ENCODE measurements at regions not wholly inside any gene's neighbourhood (a gene's known extent, or its start where the extent isn't known, plus 50 kb on each side); places are given as distances from the start of the nearest gene placed in this dataset.
A peak's percentile ranks its signal among the peaks of the same experiment; 100 is the strongest.

DNA sequence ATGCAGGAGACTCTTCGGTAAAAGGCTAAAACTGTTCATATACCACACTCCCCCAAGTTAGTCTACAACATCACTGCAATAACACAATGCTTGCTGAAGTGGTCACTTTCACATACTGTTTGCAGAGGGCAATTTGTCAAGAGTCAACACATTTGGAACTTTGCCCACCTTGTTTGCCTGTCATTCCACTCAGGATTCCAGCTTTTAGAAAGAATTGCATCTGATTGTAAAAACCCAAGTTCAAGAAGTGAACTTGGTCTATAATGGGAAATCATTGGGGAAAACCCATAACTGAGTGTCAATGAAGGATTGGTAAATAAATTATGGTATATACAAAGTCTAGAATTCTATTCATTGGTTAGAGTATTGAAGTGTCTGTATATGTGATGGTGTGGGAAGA, 120.5 kb downstream of the GADD45G start:
- no peak for DNase-seq

DNA sequence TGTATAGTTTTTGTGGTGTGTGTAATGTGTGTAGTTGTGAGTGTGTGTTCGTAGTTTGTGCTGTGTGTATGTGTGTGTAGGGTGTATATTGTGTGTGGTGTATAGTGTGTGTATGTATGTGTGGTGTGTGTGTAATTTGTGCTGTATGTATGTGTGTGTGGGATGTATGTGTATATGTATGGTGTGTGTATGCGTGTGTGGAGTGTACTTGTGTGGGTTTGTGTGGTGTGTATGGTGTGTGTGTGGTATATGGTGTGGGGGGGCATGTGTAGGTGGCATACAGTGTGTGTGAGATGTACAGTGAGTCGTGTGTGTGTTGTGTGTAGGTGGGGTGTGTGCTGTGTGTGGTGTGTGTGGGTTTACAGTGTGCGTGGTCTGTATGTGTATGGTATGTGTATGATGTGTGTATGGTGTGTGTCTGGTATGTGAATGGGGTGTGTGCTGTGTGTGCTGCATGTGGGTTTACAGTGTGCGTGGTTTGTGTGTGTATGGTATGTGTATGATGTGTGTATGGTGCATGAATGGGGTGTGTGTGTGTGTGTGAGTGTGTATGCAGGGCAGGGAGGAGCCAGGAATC, 125.2 kb downstream of the GADD45G start:
- DNase-seq: no peak

DNA sequence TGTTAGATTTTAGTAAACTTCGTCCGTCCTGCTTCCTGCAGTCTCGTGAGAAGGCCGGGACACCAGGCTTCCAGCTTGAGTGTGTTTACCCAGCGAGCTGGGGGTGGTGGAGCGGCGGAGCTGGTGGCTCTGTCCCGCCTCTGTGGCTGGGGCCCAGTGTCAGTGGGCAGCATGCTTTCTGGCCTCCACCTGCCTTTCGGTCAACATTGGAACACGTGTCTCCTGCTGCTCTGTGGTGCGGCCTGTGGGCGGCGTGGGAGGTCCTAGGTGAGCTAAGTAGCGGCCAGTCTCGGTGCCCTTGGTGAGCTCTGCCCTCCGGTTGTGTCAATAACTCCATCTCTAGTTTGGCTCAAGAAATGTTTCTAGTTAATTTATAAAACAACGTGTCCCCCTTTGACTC, 125.9 kb downstream of the GADD45G start:
- no peak for DNase-seq

DNA sequence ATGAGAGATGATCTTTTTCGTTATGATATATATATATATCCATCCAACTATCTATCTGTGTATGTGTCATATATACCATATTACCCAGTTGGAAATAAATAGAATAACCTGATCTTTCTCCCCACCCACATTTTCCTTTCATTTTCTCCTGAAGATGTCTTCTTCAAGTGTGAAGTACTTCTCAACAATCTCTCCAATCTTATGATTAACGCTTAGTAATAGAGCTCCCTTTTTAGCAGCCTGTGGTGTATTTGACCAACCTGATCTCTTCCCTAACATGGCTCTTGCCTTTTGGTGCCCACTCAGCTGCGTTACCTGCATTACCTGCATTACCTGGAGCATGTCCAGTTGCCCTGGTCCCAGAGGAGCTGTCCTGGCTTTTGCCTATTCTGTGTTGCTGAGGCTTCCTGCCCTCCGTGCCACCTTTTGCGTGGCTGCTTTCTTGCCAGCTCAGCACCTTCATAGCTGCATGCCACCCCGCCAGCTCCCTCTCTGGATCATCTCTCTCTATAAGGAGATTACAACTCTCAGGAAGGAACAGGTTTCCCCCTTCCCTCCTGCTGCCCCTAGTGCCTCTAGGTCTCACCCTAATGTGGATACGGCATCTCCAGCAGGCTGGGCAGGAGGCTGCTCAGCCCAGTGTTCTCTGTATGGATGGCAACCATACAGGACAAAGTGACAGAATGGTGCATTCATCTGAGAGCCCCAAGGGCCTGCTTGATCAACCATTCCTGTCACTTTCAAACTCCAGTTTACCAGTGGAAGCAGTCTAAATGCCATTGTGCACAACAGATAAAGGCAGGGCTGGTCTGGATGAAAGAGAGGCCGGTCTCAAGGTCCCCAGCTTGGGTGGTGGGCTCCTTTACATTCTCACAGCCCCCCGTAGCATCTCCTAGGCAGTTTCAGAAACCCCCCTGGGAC, 126.7 kb downstream of the GADD45G start:
- DNase-seq: no peak

DNA sequence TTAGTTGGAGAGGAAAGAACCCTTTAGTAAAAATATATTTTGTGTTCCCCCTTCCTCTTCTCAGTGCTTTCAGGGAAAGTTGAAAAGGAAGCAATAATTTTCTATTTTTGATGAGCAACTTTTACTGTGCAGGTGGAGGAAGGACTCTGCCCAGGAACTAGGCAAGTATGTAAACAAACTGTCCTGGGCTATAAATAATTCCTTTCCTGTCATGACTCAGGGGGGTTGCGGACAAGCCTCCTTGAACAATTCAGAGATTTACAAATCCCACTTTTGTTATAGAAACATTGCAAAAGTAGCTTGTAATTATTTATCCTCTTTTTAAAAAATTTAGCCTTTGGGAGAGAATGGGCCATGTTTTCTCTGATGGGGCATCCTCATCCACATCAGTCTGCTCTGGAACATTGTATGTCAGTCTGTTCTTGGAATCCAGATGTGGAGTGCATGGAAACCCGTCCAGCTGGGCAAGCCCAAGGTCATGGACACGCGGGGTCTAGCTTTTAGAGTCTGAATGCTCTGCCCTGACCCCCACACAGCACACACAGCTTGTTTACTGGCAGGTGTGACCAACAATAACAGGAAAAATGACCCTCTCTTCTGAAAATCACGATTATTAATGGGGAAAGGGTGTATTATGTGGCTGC, 127.6 kb downstream of the GADD45G start:
- no peak for DNase-seq

DNA sequence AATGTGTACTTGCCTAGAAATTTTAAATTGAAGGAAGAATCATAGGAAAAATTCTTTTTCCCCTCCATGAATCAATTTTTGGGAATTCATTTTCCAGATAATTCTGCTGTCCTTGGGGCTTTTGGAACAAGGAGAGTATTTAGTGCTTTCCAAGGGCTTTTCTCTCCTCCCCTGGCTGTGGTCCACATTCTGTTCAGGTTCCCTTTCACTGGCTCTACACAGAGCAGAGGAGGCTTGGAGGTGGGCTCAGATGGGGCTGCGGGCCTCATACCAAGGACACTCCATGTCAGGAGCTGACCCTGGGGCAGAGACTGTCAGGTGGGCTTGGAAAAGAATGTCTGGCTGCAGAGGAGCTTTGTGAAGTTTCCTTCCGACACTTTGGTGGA, 128.1 kb downstream of the GADD45G start:
- no peak for DNase-seq

DNA sequence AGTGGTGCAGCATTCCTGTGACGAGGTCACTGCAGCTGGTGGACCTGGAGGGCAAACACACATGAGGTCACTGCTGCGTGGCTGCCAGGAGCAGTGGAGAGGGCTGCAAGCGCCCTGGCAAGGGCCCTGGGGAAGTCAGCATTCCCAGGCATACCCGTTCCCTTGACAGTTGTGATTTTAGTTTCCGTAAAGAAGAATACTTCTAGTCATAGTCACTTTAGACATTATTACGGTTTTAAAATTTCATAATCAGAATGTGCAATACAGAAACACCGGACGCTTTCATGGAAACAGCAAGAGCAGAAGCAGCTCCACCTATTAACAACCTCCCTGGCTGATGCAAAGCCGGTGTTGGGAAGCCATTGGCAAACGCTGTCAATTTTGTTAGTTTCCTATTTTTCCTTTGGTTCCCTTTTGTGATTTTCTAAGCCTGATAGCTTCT, 129.8 kb downstream of the GADD45G start:
- no peak for DNase-seq

DNA sequence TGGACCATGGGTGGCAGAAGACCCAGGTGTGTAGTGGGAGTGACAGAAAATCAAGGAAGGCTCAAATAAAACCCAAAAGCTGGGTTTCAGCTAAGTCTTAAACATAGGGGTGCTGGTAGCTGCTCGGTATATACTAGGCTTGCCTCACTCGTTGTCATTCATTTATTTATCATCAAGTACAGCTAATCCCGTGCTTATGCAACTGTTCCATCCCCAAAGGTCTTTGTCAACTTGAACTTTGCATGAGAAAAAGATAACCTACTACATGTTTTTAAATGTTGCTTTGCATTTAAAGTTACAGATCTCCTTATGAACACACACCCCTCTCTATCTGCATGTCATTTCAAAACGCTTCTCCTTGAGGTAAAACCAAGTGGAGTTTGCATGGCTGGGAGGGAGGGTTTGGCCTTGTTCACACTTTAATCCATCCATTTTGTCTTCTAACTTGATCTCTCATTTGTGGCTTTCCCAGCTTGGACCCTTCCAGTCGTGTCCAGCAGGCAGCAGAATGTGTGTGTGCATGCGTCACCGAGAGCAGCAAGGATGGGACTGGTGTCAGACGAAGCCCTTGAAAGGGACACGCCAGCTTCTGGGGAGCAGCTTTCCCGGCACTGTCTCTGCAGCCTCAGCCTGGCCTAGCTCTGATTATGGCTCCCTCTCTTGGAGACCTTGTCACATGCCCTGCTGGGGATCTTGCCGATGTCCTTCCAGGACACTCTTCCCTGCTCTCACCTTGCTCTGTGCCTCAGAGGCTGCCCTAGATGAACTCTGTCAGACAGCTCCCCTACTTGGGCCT, 133.5 kb downstream of the GADD45G start:
- DNase-seq: no peak

DNA sequence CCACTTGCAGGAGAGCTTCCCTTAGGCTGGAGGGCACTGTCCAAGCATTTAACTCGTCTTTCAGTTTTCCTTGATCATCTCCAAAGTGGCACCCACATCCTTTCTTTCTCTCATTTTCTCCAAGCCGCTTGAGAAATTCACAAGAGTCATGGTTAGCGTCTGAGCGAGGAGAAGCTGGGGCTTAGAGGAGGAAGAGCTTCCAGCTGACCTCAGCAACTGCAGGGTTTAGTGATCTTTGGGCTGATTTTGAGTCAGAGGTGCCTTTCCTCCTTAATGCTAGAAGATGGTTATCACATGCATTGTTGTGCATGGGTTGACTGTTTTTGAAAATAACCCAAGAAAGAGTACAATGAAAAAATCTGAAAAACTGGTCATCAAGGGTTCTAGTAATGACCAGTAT, 134.7 kb downstream of the GADD45G start:
- DNase-seq: peak; percentile 16

DNA sequence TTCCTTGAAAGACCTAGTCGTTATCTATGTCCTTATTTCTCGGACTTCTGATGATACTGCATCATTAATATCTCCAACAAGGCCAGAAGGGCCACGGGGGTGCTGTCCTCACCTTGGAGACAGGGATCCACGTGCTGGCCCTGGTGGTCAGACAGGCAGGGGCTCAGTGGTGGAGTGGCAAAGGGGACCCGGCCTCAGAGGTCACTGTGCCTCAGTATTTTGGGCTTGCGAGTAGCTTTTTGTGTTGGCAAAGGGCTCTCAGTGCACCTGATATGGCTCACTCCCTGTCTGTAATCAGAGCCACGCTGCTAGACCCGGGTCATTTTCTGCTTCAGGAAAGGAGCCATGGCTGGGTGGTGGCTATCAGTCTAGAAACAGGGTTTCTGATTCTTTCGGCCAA, 135.1 kb downstream of the GADD45G start:
- DNase-seq: no peak

DNA sequence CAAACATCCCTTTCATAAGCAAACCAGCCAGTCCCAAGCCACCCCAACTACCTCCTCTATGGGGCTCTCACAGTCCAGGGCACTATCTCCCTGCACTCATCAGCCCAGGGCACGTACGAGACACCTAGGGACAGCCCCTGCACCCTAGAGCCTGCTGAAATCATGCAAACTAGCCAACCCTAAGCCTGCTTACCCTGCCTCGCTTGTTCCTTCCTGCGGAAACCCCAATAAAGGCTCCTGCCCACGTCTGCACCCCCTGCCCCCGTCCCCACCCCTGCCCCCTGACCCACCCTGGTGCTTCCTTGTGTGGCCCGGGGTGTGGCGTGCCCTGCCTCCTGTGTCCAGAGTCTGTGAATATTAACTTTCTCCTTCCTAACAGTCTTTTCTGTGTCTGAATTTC, 135.9 kb downstream of the GADD45G start:
- DNase-seq: peak; percentile 51

DNA sequence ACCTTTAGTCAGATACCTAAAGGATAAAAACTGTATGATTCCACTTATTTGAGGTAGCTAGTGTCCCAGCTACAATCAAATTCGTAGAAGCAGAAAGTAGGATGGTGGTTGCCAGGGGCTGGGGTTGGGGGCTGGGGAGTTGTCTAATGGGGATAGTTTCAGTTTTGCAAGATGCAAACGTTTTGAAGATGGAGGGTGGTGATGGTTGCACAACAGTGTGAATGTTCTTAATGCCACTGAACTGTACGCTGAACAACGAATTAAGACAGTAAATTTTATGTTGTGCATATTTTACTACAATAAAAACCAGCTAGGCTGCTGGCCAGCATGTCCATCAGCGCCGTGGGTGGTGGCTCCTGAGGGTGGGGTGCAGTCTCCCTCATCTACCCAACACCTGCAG, 137.8 kb downstream of the GADD45G start:
- peak; percentile 30 for DNase-seq

DNA sequence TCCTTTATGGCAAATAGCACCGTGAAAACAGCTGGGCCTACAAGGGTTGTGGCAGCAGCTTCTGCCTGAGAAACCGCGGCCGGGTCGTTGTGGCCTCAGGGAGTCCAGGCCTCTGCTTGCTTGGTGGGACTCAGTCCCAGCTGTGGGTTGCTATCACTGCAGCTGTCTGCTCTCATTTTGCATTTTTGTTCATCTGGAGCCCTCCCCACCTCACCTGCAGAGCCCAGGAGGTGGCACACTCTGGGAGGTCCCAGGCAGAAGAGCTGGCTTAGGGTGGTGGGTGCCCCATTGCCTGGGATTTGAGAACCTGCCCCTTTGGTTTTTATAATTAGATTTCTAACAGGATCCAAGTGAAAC, 138.4 kb downstream of the GADD45G start:
- no peak for DNase-seq

DNA sequence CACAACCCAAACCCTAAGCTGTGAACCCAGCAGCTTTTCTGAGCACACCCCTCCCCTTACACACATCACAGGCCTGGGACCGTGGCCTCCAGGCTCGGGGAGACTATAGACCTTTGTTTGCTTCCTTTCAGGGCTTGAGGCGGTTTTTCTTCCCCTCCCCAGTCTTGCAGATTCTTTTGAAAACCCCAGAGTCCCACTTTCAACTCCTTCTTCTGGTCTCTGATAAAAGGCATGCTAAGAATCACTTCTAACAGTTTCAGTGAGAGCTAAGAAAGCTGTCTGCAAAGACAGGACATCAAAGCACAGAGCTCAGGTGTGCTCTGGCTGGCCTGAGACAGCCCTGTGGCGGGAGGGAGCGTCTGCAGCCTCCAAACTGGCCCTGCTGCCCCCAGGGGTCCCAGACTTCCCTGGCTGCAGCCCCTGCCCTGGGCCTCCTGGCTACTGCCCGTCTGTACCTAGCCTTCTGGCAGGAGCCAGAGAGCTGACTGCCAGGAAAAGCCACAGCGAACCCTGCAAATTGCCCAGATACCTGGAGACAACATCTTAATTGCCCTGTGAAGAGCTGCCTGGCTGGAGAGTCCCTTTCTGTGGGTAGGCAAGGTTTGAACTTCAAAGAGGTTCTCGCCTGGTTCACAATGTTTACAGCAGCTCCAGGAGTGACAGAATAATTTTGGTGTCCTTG, 138.9 kb downstream of the GADD45G start:
- peak; percentile 77 for DNase-seq

DNA sequence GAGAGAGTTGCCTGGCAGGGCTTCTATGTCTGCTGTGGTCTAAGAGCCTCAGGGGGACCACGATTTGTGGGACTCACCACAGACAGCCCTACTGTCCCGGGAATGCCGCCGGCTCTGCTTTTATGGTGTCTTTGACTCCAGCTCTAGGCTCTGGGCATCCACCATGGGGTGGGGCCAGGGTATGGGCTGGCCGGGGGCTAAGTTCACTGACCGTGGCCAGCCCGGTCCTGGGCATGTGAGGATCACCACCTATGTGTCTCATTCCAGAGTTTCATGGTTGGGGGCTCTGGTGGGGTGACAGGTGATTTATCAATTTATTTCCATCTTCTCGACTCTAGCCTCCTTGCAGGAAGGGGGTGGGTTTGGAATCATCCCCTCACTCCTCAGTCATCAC, 139.4 kb downstream of the GADD45G start:
- no peak for DNase-seq

DNA sequence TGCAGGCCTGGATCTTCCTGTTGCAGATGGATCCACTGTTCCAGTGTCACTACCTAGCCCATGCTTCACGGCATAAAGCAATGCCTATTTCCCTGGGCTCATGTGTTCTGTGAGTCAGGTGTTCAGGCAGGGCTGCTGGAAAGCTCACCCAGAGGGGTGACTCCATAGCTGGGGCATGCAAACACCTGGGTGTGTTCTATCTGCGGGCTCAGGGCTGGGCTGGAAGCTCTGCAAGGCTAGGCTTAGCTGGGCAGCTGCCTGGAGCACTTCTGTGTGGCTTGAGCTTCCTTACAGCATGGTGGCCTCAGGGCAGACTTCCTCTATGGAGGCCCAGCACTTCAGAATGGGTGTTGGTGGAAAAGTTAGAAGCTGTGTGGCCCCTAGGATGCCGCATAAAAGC, 139.9 kb downstream of the GADD45G start:
- DNase-seq: no peak

DNA sequence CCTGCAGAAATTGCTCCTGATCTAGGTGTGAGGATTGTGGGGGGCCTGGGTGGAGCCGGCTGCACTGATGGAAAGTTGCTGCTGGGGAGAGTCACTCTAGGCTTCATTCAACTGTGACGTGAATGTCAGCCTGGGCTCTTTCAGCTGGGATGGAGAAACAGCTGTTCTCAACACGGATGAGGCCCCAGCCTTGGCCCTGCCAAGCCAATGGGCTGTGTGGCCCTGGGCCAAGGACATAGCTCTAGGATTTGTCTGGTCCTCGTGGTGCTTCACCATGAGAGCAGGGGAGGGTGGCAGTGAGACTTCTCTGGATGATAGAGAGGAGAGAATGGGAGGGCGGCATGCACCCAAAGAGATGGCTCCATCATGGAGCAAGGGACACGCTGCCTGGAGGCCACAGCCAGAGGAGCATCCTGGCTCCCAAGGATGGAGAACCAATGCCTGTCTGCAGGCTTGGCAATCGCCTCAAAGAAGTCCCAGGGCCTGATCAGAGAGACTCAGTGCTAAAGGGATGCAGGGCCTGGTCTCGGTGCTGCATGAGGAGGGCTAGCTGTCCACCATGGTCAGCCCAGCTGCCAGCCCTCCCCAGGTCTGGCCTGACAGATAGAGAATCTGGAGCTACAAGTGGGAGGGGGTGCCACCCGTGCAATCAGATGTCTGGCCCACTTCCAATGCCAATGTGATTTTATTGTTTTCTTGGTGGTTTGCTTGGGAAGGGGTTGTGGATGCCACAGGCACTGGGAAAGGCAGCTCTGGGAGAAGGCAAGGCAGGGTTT, 141.0 kb downstream of the GADD45G start:
- DNase-seq: no peak

DNA sequence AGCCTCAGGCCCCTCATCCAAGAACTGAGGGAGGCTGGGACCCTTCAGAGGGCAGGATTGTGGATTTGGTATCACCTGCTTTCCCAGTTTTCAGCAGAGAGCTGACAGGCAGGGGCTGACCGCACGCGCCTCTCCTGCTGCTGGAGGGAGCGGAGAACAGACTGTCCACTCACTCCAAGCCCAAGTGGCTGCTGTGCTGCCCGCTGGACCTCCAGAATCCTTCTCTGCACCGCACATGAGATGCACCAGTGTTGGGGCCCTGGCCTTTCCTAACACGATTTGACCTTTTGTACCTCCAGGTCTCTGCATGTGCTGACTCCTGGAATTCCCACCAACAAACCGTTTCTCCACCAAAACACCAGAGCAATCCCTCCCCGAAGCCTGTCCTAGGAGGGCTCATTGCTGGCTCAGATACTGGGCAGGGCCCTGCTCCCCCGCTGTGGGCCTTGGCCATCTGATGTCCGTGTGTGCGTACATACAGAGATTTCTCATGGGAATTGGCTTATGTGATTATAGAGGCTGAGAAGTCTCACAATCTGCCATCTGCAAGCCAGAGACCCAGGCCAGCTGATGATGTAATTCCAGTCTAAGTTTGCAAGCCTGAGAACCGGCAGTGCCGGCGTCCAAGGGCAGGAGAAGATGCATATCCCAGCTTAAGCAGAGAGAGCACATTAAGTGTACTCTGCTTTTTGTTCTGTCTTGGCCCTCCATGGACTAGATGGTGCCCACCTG, 141.7 kb downstream of the GADD45G start:
- DNase-seq: no peak

DNA sequence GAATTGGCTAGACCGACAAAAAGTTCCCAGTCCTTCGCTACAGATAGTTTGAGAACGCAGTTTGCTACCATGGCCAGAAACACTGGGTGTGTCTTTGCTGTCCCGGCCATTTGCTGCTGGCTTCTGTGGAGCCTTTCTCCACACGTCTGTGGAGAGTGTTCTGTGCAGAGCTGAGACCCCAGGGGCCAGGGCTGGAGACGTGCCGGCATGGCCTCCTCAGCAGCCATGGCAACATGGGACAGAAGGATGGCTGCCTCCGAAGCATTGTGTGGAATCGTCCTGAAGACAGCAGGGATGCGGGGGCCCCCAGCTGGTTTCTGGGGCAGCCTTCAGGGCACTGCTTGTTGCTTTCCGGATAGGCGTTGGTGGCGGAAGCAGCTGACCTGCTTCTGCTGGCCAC, 142.8 kb downstream of the GADD45G start:
- no peak for DNase-seq

DNA sequence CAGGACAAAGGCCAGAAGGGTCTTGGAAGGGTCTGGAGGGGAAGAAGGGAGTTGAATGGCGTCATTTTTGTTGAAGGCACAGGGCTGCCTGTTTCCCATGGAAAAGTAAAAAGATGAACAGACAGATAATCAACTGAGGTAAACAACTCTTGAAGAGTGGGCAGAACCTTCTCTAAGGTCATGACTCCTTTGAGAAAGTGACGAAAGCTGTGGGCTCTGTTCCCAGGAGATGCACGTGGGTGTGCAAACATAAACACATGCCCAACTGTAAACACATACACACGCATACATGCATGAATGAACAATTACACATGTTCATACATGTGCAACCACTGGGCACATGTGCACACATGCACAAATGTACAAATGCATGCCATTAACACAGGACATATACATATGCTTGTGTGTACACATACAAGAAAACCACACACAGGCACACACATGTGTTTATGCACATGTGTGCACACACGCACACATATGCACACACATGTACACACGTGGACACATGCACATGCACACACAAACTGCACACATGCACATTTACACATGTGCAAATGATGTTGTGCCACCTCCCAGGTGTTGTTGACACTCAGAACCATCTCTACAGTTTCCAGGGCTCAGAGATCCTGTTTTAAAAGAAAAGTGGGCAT, 143.3 kb downstream of the GADD45G start:
- DNase-seq: no peak
